ENCODE measurements at regions not wholly inside any gene's neighbourhood (a gene's known extent, or its start where the extent isn't known, plus 50 kb on each side); places are given as distances from the start of the nearest gene placed in this dataset.

- DNase-seq = no peak
These were observed 341.6 kb upstream of the MEIS1 start for GRCh38 chr2:66093371-66093770.

- DNase-seq = no peak
These were observed 349.9 kb upstream of the MEIS1 start for GRCh38 chr2:66084948-66085590.

GRCh38 chr2:66082581-66082980, 352.3 kb upstream of the MEIS1 start:
- no peak for DNase-seq

GRCh38 chr2:66080127-66080526, 354.8 kb upstream of the MEIS1 start:
- peak; percentile 96 for DNase-seq

GRCh38 chr2:66073172-66073571, 361.8 kb upstream of the MEIS1 start:
- DNase-seq = no peak

- DNase-seq = no peak
These were observed 364.0 kb upstream of the MEIS1 start for GRCh38 chr2:66070721-66071602.

GRCh38 chr2:66069937-66070720, 364.8 kb upstream of the MEIS1 start:
- DNase-seq = no peak

GRCh38 chr2:66066032-66066431, 368.9 kb upstream of the MEIS1 start:
- no peak for DNase-seq

- no peak for DNase-seq
These were observed 375.6 kb upstream of the MEIS1 start for GRCh38 chr2:66059332-66059731.

GRCh38 chr2:66058675-66059074, 376.2 kb upstream of the MEIS1 start:
- DNase-seq = no peak

GRCh38 chr2:66057844-66058243, 377.1 kb upstream of the MEIS1 start:
- DNase-seq = no peak

GRCh38 chr2:66050392-66050791, 384.5 kb upstream of the MEIS1 start:
- no peak for DNase-seq

- no peak for DNase-seq
These were observed 386.3 kb upstream of the MEIS1 start for GRCh38 chr2:66048667-66049066.

GRCh38 chr2:66041902-66042657, 392.8 kb upstream of the MEIS1 start:
- DNase-seq = no peak

GRCh38 chr2:66036948-66037347, 398.0 kb upstream of the MEIS1 start:
- DNase-seq = no peak

- DNase-seq = no peak
These were observed 400.5 kb upstream of the MEIS1 start for GRCh38 chr2:66034467-66034866.

GRCh38 chr2:66032226-66032775, 402.6 kb upstream of the MEIS1 start:
- no peak for DNase-seq

- no peak for DNase-seq
These were observed 403.7 kb upstream of the MEIS1 start for GRCh38 chr2:66031236-66031635.

GRCh38 chr2:66030553-66030952, 404.4 kb upstream of the MEIS1 start:
- DNase-seq = no peak

GRCh38 chr2:66024391-66024790, 410.5 kb upstream of the MEIS1 start:
- DNase-seq = no peak

- DNase-seq = no peak
These were observed 413.6 kb upstream of the MEIS1 start for GRCh38 chr2:66021296-66021695.

- DNase-seq = no peak
These were observed 417.2 kb upstream of the MEIS1 start for GRCh38 chr2:66017763-66018162.

- DNase-seq = no peak
These were observed 420.5 kb upstream of the MEIS1 start for GRCh38 chr2:66014450-66014849.

All from NCI-H524 treated with DMSO at 0.1 percent for 48 hours (cell line).